Astrocyte of the hippocampus (primary cell): ENCODE measurements at regions not wholly inside any gene's neighbourhood (a gene's known extent, or its start where the extent isn't known, plus 50 kb on each side); places are given as distances from the start of the nearest gene placed in this dataset.
A peak's percentile ranks its signal among the peaks of the same experiment; 100 is the strongest.

ENCODE experiments used
- DNase-seq: peaks from one replicate; pipeline ENCODE4 v3.0.0; 2011; ENCODE audit warnings: low read depth, low spot score

DNA sequence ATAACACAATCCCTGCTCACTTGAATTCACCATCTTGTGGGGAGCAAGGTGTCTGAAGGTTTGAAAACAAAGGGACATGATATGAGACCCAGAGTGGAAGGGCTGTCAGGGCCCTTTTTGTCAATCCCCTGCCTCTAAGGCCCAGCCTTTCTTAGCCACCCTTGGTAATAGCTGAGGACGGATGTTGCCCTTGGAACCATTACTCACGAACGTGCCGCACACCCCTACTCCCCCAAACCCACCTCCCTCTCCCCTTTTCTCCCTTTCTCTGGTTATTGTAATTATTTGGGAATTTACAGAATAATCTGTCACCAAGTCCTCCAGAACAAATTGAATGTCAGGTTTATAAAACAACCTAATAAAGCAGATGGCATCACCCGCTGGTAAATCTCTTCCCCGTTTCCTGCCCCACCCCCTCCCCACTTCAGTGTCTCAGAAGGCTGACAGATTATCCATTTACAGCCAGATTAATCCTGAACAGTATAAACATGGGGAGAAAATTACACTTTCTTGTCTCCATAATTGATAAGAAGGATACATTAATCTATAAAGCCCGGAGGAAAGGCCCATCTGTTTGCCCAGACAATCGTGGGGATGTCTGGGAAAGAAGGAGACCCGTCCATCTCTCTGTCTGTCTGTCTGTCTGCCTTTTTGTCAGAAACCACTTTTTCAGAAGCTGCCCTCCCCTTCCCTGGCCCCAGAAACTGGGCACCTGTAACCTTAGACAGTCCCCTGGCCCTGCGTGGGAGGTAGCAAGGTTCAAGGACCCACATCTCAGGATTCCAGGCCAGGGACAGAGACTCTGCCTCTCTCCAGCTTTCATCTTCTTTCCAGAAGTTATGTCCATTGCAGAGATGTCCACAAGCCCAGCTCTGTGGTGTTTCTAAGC, 60.6 kb upstream of the CD34 start:
- no peak for DNase-seq

DNA sequence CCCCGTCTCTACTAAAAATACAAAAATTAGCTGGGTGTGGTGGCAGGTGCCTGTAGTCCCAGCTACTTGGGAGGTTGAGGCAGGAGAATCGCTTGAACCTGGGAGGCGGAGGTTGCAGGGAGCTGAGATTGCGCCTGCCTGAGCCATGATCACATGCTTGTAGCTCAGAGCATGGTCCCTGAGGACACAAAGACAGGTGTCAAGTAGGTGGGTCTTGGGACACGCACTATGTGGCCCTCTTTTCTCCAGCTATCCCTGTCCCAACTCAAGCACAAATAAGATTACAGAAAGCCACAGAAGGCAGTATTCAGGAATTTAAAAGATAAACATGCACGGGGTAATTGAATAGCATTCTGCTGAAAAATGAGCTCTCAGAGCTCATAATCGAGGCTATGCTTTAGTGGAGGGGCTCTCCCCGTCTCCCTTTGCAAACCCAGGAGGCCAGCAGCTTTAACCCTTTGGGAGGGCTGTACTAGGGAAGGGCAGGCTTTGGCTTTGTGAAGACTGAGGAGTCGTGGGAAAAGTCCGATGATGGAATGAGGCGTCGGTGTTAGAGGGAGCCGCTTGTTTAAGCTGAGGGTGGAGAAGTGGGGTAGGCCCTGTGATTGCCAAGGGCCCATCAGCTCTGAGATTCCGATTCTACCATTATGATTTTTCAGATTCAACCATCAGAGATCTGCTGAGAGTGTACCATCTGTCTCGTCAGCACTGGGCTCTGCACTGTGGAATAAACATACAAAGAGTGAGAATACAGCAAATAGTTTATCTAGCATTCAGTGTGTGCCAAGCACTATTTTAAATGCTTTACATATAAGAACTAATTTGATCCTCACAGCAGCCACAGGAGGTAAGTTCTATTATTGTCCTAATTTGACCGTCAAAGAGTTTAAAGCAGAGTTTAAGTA, 59.7 kb upstream of the CD34 start:
- DNase-seq, result no peak

DNA sequence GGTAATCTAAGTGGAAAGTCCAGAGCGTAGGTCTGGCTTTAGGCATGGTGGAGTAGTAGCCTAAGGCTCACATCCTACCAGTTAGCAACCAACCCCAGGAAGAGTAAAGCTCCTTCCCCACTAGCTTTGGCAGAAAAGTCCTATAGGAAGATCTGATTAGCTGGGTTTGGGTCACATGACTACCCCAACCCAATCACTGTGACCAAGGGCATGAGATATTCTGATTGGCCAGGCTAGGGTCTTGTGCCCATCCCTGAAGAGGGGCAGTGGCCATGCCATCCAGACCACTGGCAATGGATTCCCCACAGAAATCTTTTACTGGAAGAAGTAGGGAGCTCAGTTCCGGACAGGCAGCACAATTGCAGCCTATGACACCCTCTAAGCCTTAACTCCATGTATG, 58.6 kb upstream of the CD34 start:
- DNase-seq, result no peak

DNA sequence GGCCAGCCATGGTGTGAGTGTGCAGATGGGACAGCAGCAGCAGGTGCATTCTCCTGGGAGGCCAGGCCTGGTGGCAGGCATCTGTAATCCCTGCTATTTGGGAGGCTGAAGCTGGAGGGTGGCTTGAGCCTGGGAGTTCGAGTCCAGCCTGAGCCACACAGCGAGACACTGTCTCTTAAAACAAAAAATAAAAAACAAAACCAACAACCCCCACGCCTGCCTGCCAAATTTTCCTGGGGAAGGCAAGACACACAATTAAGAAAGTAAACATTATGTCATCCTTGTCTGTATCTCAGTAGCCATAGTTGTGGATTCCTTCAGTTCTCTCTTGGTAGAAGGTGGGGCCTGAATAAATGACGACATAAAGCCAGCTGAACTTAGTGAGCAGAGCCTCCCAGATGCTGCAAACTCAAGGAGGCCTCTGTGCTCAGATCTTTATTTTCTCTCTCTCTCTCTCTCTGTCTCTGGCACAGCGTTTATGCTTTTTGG, 57.6 kb upstream of the CD34 start:
- DNase-seq, result no peak

DNA sequence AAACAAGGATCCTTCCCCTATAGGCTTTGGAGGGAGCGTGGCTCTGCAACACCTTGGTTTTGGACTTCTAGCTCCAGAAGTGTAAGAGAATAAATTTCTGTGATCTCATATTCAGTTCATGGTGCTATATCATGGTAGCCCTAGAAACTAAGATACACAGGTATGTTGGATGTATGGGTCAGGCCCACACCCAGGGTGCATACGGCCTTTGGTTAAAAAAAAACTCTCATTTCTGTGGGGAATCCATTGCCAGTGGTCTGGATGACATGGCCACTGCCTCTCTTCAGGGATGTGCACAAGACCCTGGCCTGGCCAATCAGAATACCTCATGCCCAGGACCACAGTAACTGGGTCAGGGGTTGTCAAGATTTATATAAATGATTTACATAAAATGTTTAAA, 56.8 kb upstream of the CD34 start:
- no peak for DNase-seq

DNA sequence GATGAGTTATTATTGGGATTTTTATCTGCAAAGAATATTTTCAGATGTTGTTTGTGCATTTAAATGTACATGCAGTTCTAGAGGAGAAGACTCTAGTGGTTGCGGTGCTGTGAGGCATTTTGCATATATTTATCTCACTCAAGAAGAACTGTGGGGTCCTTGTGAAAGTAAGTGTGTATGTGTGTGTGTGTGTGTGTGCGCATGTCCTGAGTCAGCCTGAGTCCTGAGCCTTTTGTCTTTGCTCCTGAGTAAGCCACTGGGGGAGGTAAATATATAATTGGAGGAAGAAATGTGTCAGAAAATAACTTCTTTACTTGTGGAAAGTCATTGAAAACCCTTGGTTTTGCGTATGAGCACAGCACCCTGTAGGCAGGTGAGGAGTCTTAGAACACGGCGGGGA, 55.6 kb upstream of the CD34 start:
- peak; percentile 28 for DNase-seq

DNA sequence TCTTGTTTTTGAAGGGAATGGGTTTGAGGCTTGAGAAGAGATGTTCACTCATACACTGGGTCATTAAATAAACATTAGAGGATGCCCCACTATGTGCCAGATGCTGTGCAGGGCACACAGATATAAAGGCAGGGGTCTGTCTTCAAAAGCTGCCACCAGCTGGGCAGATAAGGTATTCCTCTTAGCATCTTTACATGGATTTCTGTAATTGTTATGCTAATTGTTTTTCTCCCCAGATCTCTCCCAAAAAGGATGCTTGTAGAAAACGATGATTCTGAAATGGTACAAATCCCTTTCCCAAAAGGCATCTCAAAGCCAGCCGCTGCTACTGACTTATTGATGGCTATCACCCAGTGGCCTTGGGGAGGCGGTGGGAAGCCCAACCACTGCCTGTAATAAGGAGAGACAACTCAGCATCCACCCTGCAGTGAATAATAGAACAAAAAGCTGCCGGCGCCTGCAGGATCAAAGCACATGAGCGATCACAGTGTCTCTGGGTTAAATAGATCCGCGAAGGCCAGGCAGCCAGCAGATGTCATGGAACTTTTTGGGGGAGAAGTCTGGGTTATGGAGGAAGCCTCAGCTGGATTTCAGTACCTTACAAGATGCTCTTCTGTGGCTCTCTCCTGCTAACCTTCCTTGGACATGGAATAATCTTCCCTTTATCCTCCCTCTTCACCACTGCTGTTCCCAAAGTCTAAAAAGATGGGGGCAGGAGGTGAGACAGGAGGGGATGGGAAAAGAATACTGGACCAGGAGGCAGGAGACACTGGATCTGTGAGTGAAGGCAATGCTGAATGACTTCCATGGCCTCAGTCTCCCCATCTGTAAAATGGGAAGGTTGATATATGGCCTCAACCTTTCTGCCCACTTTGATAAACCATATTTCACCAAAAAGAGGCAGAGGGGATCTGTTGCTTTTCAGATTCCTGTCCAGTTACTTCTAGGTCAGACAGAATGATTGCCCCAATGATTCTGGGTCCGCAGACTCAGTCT, 54.8 kb upstream of the CD34 start:
- peak; percentile 9 for DNase-seq

DNA sequence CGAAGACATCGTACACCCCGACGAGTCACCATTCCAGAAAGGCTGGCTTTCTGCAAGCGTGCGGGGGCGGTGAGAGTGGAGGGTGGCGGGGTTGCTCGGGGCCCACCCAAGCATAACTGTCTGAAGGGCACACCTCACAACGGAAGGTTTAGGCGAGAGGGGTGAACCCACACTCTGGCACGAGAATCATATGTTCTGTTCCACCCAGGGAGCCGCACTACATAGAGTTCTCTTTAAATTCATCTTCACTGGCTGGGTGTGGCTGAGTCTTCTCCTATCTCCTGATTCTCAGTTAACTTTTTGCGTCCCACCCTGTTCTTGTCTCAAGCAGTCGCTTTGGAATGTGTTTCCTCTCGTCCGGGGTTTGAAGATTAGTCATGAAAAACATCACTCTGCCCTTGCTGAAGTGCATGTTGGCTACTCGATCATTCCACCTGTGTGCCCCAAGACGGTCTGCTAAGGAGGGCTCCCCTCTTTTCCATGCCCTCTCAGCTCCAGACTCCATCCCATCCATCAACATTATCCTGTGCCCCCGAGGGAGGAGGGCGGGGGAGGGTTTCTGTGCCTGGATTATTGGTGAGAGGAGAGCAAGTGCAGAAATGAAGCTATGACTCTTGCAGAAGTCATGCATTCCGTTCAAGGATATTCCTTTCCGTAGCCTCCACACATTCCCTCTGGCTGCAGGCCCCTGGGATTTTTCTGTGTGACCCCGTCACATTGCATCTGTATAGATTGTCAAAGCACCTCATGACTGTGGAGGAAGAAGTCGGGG, 53.5 kb upstream of the CD34 start:
- DNase-seq, result peak; percentile 16

DNA sequence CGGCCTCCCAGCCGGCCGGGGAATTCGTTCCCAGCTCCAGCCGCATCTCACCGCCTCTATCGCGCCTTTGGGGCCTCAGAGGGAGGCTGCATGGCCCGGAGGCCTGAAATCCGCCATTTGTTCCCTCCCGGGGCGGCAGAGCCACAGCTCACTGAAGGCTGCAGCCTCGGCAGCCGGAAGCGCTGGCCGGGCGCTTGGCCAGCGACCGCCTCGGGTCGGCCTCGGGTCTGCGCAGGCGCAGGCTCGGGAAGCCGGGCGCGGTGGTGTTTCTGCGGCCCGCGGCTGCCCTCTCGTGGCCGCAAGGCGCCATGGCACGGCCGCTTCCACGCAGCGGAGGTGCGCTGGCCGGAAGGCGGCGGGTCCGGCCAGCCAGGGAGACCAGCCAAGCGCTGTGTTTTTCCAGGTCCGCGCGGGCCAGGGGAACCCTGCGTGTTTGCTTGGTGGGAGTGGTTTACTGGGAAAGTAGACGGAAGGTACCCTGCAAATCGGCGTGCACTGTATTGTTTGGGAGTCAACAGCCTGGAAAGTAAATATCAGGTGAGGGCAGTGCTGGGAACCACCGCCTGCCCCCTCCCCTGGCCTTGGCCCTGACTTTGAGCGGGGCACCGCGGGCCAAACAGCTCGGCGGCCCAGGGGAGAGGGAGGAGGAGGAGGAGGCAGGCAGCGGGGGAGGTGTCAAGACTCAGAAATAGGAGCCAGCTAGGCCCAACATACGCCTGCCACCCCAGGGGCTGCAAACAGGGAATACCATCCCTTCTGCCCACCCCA, 52.7 kb upstream of the CD34 start:
- peak; percentile 98 for DNase-seq

DNA sequence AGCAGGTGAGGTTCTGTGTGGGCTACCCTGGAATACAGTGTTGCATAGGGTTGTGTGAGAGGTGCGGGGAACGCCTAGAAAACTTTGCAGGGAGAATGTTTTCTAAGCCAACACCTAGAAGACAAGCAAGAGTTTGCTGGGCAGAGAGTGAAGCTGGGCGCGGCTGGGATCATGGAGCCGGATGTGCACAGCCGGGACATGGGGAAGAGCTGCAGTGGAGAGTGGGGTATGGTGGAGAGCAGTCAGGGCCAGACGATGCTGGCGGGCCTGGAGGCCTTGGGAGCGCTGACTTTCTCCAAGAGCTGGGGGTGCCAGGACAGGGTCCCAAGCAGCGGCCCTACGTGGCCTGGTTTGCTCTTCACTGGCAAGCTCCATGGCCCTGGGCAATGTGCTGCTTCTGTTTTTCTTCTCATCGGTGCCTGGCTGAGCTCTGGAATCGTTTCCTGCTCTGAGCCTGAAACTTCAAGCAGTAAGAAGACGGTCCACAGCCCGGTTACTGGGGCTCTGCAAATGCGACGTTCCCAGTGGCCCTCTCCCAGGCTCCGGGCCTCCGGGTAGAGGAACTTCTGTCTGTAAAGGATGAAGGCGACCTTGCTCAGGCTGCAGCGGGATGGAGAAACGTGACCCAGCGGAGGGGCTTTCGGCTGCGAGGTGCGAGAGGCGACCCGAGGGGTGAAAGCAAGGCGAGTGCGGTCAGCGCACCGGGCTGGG, 51.9 kb upstream of the CD34 start:
- DNase-seq, result no peak
